CD4-positive, alpha-beta T cell (primary cell): ENCODE measurements at regions not wholly inside any gene's neighbourhood (a gene's known extent, or its start where the extent isn't known, plus 50 kb on each side); places are given as distances from the start of the nearest gene placed in this dataset.
"Not testable (repeated sequence)": the region's sequence is repeated elsewhere in the genome, so short reads cannot be mapped to it uniquely, and the experiment has no call there.

Experiments used
- ATAC-seq: fragments of 200-7000 bp; cut with Tn5 transposase; one replicate; pipeline ENCODE4 v1.10.0; 2022; ENCODE audit warnings: mild to moderate bottlenecking; ENCODE audit not compliant: poor library complexity
- CTCF ChIA-PET: fragments of 350-600 bp; sonication (Branson Sonifier 250); formaldehyde crosslinking; loops from one replicate; lab custom pipeline; 2021; ENCODE audit warnings: antibody characterized with exemption, inconsistent platforms; lab: Charles Lee
- POLR2A ChIA-PET: fragments of 350-600 bp; sonication (Branson Sonifier 250); formaldehyde crosslinking; loops from one replicate; lab custom pipeline; 2021; ENCODE audit warnings: antibody characterized with exemption, inconsistent platforms; lab: Charles Lee
- DNase-seq, 14 experiments: peaks; one replicate each; pipeline ENCODE4 v3.0.0-alpha.2; 2013 to 2020; ENCODE audit warnings: mixed read lengths in 2 of 14
- H3K27ac ChIP-seq, 2 donors: one replicate each; pipeline versions ENCODE4 v1.5.1 to v1.7.0; 2013; ENCODE audit warnings: low read length in 2 of 2, low read depth in 1 of 2, mild to moderate bottlenecking in 1 of 2
- H3K27me3 ChIP-seq, 2 experiments: 1 replicate in 1 of 2; 2 replicates in 1 of 2; pipeline versions ENCODE4 v1.6.1 to v1.7.0; 2013; ENCODE audit warnings: low read length in 2 of 2, control low read depth in 1 of 2, mild to moderate bottlenecking in 1 of 2, moderate library complexity in 1 of 2; ENCODE audit not compliant: insufficient read depth in 2 of 2, control insufficient read depth in 1 of 2
- H3K36me3 ChIP-seq: one replicate; pipeline ENCODE4 v1.6.1; 2013; ENCODE audit warnings: low read length, control low read depth; ENCODE audit not compliant: insufficient read depth
- H3K4me1 ChIP-seq: one replicate; pipeline ENCODE4 v1.6.1; 2013; ENCODE audit warnings: low read length, control low read depth; ENCODE audit not compliant: insufficient read depth
- H3K4me3 ChIP-seq: one replicate; pipeline ENCODE4 v1.5.1; 2013; ENCODE audit warnings: mild to moderate bottlenecking, low read length, moderate library complexity
- H3K9me3 ChIP-seq, 2 experiments: 1 replicate in 1 of 2; 2 replicates in 1 of 2; pipeline versions ENCODE4 v1.6.1 to v1.7.0; 2013; ENCODE audit warnings: low read length in 2 of 2, mild to moderate bottlenecking in 2 of 2, control low read depth in 1 of 2, moderate library complexity in 1 of 2; ENCODE audit not compliant: control insufficient read depth in 1 of 2, insufficient read depth in 1 of 2
- H3K27ac Mint-ChIP-seq: one replicate; pipeline ENCODE4 v1.8.0; 2020; ENCODE audit warnings: mixed read lengths
- H3K27me3 Mint-ChIP-seq: one replicate; pipeline ENCODE4 v1.8.0; 2021; ENCODE audit warnings: mixed read lengths
- H3K36me3 Mint-ChIP-seq: one replicate; pipeline ENCODE4 v1.8.0; 2021; ENCODE audit warnings: low read depth, mixed read lengths
- H3K4me1 Mint-ChIP-seq: one replicate; pipeline ENCODE4 v1.8.0; 2021; ENCODE audit warnings: low read depth, mixed read lengths
- H3K4me3 Mint-ChIP-seq: one replicate; pipeline ENCODE4 v1.8.0; 2020; ENCODE audit warnings: mild to moderate bottlenecking, mixed read lengths
- H3K9me3 Mint-ChIP-seq: one replicate; pipeline ENCODE4 v1.8.0; 2020; ENCODE audit warnings: mixed read lengths
- CTCF ChIP-seq: fragments of 200-600 bp; IDR thresholded peaks from one replicate; pipeline ENCODE4 v1.8.0; 2022; ENCODE audit warnings: antibody characterized with exemption, mild to moderate bottlenecking
- intact Hi-C, 2 experiments: fragments of 100-400 bp; cut with DNase I in 1 of 2; cut with micrococcal nuclease in 1 of 2; formaldehyde crosslinking; loops; one replicate each; pipeline versions ENCODE4 v1.15.1 to v1.9.0; 2023 to 2025; cut with DNase I, micrococcal nuclease

DNA sequence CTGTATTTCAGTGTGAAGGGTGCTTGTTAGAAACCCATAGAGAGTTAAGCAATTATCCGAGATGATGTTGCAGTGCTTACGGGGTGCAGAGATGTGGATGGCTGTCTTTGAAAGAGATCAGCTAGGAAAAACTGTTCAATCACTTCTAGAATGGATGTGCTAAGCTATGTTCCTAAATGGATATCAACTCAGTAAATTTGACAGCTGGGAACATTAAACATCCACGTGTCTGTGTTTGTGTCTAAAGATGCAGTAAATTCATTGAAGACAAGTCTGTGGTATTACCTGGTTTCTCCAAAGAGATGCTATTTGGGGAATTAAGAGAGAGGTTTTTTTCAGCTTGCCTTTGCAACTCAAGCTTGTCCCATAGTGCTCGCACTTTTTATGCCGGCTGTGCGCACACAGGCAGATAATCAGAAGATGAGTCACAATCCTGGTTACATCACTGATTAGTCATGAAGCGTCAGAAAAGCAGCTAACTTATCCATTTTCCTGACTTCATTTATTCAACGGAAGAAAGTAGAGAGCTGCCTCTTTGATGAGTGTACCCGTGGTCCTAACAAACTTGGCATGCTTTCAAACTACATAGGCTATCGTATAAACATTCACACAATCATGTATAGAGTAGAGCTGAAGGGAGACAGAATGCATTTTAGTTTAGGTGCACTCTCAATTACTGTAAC, 691.7 kb upstream of the SLC35B3 start:
- Histone ChIP-seq H3K27ac (no peak overlapping the region), H3K36me3 (no peaks in the 10 kb centered on the region), H3K4me1 (no peaks in the 10 kb centered on the region), H3K4me3 (no peak overlapping the region), H3K9me3 (peaks cover 0 to 8% of the 10 kb centered on the region in 2 experiments), H3K27me3 (no peaks in the 10 kb centered on the region)
- peaks cover 5% of the 10 kb centered on the region for H3K27me3 Mint-ChIP-seq
- no peak overlapping the region for H3K27ac Mint-ChIP-seq
- no peak for ATAC-seq
- H3K4me3 Mint-ChIP-seq = no peak overlapping the region
- H3K9me3 Mint-ChIP-seq = no peaks in the 10 kb centered on the region
- peaks cover 11% of the 10 kb centered on the region for H3K4me1 Mint-ChIP-seq
- ChIA-PET CTCF (no interaction called here), POLR2A (no interaction called here)
- no peak for TF ChIP-seq CTCF
- H3K36me3 Mint-ChIP-seq = no peaks in the 10 kb centered on the region
- DNase-seq = no peak
- intact Hi-C loops = no loop called here

- ATAC-seq, H3K9me3 Mint-ChIP-seq, DNase-seq, H3K36me3 ChIP-seq, H3K9me3 ChIP-seq, intact Hi-C loops, H3K27ac Mint-ChIP-seq, H3K27ac ChIP-seq, POLR2A ChIA-PET, H3K4me3 Mint-ChIP-seq, H3K4me1 ChIP-seq, H3K4me3 ChIP-seq, H3K36me3 Mint-ChIP-seq, H3K4me1 Mint-ChIP-seq, CTCF ChIA-PET, H3K27me3 Mint-ChIP-seq, H3K27me3 ChIP-seq: not testable (repeated sequence)
Observed at GRCh38 chr6:9126034-9126433, 690.7 kb upstream of the SLC35B3 start.

DNA sequence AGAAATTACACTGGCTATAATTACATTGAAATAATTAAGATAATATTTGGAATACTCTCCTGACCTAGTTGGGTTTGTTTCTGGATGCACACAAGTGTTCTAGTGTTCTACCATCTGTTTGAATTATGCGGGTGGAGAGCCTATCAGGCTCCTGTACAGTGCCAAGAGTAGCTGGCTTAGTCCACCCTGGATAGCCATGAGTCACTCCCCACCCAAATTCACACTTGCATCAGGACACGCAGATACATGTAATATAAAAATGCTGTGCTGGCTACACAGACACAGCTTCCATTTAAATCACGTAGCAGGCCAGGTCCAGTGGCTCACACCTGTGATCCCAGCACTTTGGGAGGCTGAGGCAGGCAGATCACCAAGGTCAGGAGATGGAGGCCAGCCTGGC, 686.2 kb upstream of the SLC35B3 start:
- TF ChIP-seq CTCF = no peak
- Mint-ChIP-seq H3K27me3 (peaks cover 6% of the 10 kb centered on the region), H3K36me3 (no peaks in the 10 kb centered on the region), H3K27ac (no peak overlapping the region), H3K4me3 (no peak overlapping the region), H3K4me1 (no peaks in the 10 kb centered on the region), H3K9me3 (no peaks in the 10 kb centered on the region)
- H3K4me3 ChIP-seq = no peak overlapping the region
- intact Hi-C loops = no loop called here
- CTCF ChIA-PET = interaction anchor here (1.0 kb wide), 1 partner anchor 9 kb away, joined by 3 read pairs; no protein-coding TSS in a partner anchor
- ATAC-seq (no peak), DNase-seq (no peak)
- H3K27me3 ChIP-seq = no peaks in the 10 kb centered on the region
- no peaks in the 10 kb centered on the region for H3K36me3 ChIP-seq
- no peaks in the 10 kb centered on the region for H3K4me1 ChIP-seq
- POLR2A ChIA-PET = no interaction called here
- H3K9me3 ChIP-seq = peaks cover 0 to 3% of the 10 kb centered on the region in 2 experiments
- H3K27ac ChIP-seq = no peak overlapping the region

- Mint-ChIP-seq H3K4me3 (no peak overlapping the region), H3K27me3 (peaks cover 6% of the 10 kb centered on the region), H3K36me3 (no peaks in the 10 kb centered on the region), H3K9me3 (no peaks in the 10 kb centered on the region), H3K27ac (no peak overlapping the region), H3K4me1 (peaks cover 4% of the 10 kb centered on the region)
- POLR2A ChIA-PET = no interaction called here
- intact Hi-C loops = no loop called here
- H3K4me1 ChIP-seq = no peaks in the 10 kb centered on the region
- H3K9me3 ChIP-seq = no peaks in the 10 kb centered on the region
- H3K27me3 ChIP-seq = no peaks in the 10 kb centered on the region
- DNase-seq (no peak), ATAC-seq (no peak)
- CTCF ChIA-PET = no interaction called here
- no peak overlapping the region for H3K27ac ChIP-seq
- no peak overlapping the region for H3K4me3 ChIP-seq
- H3K36me3 ChIP-seq = no peaks in the 10 kb centered on the region
- no peak for TF ChIP-seq CTCF
Observed at GRCh38 chr6:9116026-9116425, 680.7 kb upstream of the SLC35B3 start.
